Panc1 (cell line): ENCODE measurements at regions not wholly inside any gene's neighbourhood (a gene's known extent, or its start where the extent isn't known, plus 50 kb on each side); places are given as distances from the start of the nearest gene placed in this dataset.

Source experiments
- ATAC-seq: fragments of 200-7000 bp; cut with Tn5 transposase; 2 replicates; pipeline ENCODE4 v1.9.1; 2020; ENCODE audit warnings: mild to moderate bottlenecking, moderate library complexity
- BruUV-seq: library from RNA; stranded (reverse); fragments of 400-500 nt; replicated peaks from 2 replicates; lab custom pipeline; 2021; lab: Mats Ljungman, UMichigan
- CTCF ChIA-PET: fragments of 300-600 bp; sonication (Branson Sonifier 250); formaldehyde crosslinking; loops from one replicate; lab custom pipeline; 2022; ENCODE audit warnings: antibody characterized with exemption; lab: Charles Lee
- POLR2A ChIA-PET: fragments of 300-600 bp; sonication (Branson Sonifier 250); formaldehyde crosslinking; loops from one replicate; lab custom pipeline; 2022; ENCODE audit warnings: antibody characterized with exemption; lab: Charles Lee
- DNase-seq: peaks from one replicate; pipeline ENCODE4 v3.0.0-alpha.2; 2010; ENCODE audit warnings: low read depth, low spot score
- H3K27ac ChIP-seq: 2 replicates; pipeline ENCODE4 v1.5.1; 2011; ENCODE audit warnings: mild to moderate bottlenecking, low read length, inconsistent platforms
- H3K27me3 ChIP-seq: fragments of 200-500 bp; sonication (Bioruptor generic); 2 replicates; pipeline ENCODE4 v1.6.0; 2014; ENCODE audit warnings: low read length, inconsistent platforms; ENCODE audit not compliant: control insufficient read depth, insufficient read depth
- H3K36me3 ChIP-seq: fragments of 200-500 bp; sonication (Bioruptor generic); 2 replicates; pipeline ENCODE4 v1.5.1; 2014; ENCODE audit warnings: inconsistent platforms, mild to moderate bottlenecking, low read length, moderate library complexity; ENCODE audit not compliant: control insufficient read depth, insufficient read depth
- H3K4me1 ChIP-seq: 2 replicates; pipeline ENCODE4 v1.5.1; 2011; ENCODE audit warnings: inconsistent platforms, mild to moderate bottlenecking, low read length, moderate library complexity; ENCODE audit not compliant: control insufficient read depth, insufficient read depth
- H3K4me3 ChIP-seq, 2 experiments: 2 replicates each; pipeline ENCODE4 v1.5.1; 2011 to 2012; ENCODE audit warnings: low read depth in 2 of 2, low read length in 2 of 2, mild to moderate bottlenecking in 2 of 2, inconsistent platforms in 1 of 2, moderate library complexity in 1 of 2
- H3K9me3 ChIP-seq: fragments of 200-500 bp; sonication (Bioruptor generic); 2 replicates; pipeline ENCODE4 v1.5.1; 2014; ENCODE audit warnings: low read depth, mild to moderate bottlenecking, inconsistent platforms, low read length, moderate library complexity; ENCODE audit not compliant: control insufficient read depth, insufficient read depth
- POLR2AphosphoS5 ChIP-seq: IDR thresholded peaks from 2 replicates; pipeline ENCODE4 v1.6.1; 2012; ENCODE audit warnings: mild to moderate bottlenecking, low read depth, low read length, moderate library complexity
- SIN3A ChIP-seq: IDR thresholded peaks from 2 replicates; pipeline ENCODE4 v1.6.1; 2012; ENCODE audit warnings: low read depth, mild to moderate bottlenecking, low read length, moderate library complexity, borderline replicate concordance; ENCODE audit not compliant: insufficient read depth
- TCF7L2 ChIP-seq: IDR thresholded peaks from 2 replicates; pipeline ENCODE4 v1.6.1; 2011; ENCODE audit warnings: mild to moderate bottlenecking, low read depth, low read length, inconsistent platforms
- in situ Hi-C: cut with HindIII; loops from 2 replicates; pipeline ENCODE4 v1.10.0; 2016; ENCODE audit warnings: low sequenced_read_pairs, low pct_unique_long_range_greater_than_20kb
- intact Hi-C: fragments of 100-400 bp; cut with micrococcal nuclease; formaldehyde crosslinking; loops from one replicate; pipeline ENCODE4 v1.10.0; 2022; ENCODE audit not compliant: unreplicated experiment
- TF ChIP-seq, protein P1 (sequence below), 2 experiments: IDR thresholded peaks; 2 replicates each; pipeline ENCODE4 v1.6.1; 2011 to 2012; ENCODE audit warnings: low read depth in 2 of 2, control low read depth in 1 of 2, low read length in 1 of 2, mild to moderate bottlenecking in 1 of 2, moderate library complexity in 1 of 2; ENCODE audit not compliant: insufficient read depth in 1 of 2
- TF ChIP-seq, protein P2 (sequence below): fragments of 450-650 bp; IDR thresholded peaks from 2 replicates; pipeline ENCODE4 v1.5.1; 2017; ENCODE audit warnings: mild to moderate bottlenecking

DNA sequence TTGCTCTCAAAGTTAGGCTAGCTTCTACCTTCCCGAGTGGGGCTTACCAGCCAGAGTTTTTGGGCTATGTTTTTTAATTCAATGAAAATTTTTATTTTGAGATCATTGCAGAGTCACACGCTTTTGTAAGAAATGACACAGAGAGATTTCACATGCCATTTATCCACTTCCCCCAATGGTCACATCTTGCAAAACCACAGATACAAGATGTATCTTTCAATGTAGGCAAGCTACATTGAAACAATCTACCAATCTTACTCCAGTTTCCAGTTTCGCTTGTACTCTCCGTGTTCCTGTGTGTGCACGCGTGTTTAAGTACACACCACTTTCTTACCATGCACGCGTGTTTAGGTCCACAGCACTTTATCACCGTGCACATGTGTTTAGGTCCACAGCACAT is 89.4 kb upstream of the LEP start:
- BruUV-seq: no TSS peak
- POLR2A ChIA-PET: no interaction called here
- ATAC-seq (no peak), DNase-seq (no peak)
- no peaks in the 10 kb centered on the region for H3K4me1 ChIP-seq
- in situ Hi-C loops: no loop called here
- TF ChIP-seq SIN3A (no peak), TCF7L2 (no peak), POLR2AphosphoS5 (no peak)
- TF ChIP-seq, protein P1, sequence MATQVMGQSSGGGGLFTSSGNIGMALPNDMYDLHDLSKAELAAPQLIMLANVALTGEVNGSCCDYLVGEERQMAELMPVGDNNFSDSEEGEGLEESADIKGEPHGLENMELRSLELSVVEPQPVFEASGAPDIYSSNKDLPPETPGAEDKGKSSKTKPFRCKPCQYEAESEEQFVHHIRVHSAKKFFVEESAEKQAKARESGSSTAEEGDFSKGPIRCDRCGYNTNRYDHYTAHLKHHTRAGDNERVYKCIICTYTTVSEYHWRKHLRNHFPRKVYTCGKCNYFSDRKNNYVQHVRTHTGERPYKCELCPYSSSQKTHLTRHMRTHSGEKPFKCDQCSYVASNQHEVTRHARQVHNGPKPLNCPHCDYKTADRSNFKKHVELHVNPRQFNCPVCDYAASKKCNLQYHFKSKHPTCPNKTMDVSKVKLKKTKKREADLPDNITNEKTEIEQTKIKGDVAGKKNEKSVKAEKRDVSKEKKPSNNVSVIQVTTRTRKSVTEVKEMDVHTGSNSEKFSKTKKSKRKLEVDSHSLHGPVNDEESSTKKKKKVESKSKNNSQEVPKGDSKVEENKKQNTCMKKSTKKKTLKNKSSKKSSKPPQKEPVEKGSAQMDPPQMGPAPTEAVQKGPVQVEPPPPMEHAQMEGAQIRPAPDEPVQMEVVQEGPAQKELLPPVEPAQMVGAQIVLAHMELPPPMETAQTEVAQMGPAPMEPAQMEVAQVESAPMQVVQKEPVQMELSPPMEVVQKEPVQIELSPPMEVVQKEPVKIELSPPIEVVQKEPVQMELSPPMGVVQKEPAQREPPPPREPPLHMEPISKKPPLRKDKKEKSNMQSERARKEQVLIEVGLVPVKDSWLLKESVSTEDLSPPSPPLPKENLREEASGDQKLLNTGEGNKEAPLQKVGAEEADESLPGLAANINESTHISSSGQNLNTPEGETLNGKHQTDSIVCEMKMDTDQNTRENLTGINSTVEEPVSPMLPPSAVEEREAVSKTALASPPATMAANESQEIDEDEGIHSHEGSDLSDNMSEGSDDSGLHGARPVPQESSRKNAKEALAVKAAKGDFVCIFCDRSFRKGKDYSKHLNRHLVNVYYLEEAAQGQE (IDR thresholded peaks at IDR 0.05; ENCODE audit: insufficient read depth in 1 of 2, low read depth in 2 of 2, low read length in 1 of 2): no peak
- TF ChIP-seq, protein P2, sequence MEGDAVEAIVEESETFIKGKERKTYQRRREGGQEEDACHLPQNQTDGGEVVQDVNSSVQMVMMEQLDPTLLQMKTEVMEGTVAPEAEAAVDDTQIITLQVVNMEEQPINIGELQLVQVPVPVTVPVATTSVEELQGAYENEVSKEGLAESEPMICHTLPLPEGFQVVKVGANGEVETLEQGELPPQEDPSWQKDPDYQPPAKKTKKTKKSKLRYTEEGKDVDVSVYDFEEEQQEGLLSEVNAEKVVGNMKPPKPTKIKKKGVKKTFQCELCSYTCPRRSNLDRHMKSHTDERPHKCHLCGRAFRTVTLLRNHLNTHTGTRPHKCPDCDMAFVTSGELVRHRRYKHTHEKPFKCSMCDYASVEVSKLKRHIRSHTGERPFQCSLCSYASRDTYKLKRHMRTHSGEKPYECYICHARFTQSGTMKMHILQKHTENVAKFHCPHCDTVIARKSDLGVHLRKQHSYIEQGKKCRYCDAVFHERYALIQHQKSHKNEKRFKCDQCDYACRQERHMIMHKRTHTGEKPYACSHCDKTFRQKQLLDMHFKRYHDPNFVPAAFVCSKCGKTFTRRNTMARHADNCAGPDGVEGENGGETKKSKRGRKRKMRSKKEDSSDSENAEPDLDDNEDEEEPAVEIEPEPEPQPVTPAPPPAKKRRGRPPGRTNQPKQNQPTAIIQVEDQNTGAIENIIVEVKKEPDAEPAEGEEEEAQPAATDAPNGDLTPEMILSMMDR: no peak
- H3K27ac ChIP-seq: no peak overlapping the region
- CTCF ChIA-PET: no interaction called here
- intact Hi-C loops: no loop called here
- no peak overlapping the region for H3K4me3 ChIP-seq
- H3K9me3 ChIP-seq: no peaks in the 10 kb centered on the region
- H3K27me3 ChIP-seq: peaks cover 14% of the 10 kb centered on the region; the same call in 1 of the 2 replicates
- H3K36me3 ChIP-seq: no peaks in the 10 kb centered on the region

DNA sequence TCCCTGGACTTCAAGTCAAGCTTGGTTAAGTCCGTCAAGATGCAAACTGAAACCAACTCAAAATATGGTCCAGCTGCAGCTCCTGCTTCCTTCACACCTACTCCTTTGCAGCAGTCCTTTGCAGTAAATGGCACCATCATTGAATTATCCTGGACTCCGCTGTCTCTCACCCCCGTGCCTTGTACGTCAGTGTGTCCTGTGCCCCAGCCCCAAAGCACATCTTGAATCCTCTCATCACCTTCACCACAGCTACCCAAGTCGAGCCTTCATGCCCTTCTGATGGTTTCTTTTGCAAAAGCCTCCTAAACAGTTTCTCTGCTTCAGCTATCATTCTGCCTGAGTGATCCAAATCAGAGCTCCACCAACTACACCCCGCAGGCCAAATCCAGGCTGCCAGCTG is 88.4 kb upstream of the LEP start:
- BruUV-seq: no TSS peak
- ChIA-PET CTCF (no interaction called here), POLR2A (interaction anchor here (0.6 to 0.7 kb wide), 2 partner anchors 23 to 39 kb away, joined by 3 to 7 read pairs; no protein-coding TSS in a partner anchor)
- ATAC-seq: no peak
- DNase-seq: no peak
- no peaks in the 10 kb centered on the region for H3K36me3 ChIP-seq
- in situ Hi-C loops (no loop called here), intact Hi-C loops (no loop called here)
- no peak overlapping the region for H3K27ac ChIP-seq
- no peak overlapping the region for H3K4me3 ChIP-seq
- TF ChIP-seq, protein P2: no peak
- TF ChIP-seq SIN3A: no peak
- TF ChIP-seq, protein P1 (IDR thresholded peaks at IDR 0.05; ENCODE audit: insufficient read depth in 1 of 2, low read depth in 2 of 2, low read length in 1 of 2): no peak
- TF ChIP-seq TCF7L2: no peak
- no peak for TF ChIP-seq POLR2AphosphoS5
- H3K9me3 ChIP-seq: no peaks in the 10 kb centered on the region
- H3K27me3 ChIP-seq: peaks cover 11% of the 10 kb centered on the region
- H3K4me1 ChIP-seq: no peaks in the 10 kb centered on the region
